ENCODE measurements at regions not wholly inside any gene's neighbourhood (a gene's known extent, or its start where the extent isn't known, plus 50 kb on each side); places are given as distances from the start of the nearest gene placed in this dataset.
"Not testable (repeated sequence)": the region's sequence is repeated elsewhere in the genome, so short reads cannot be mapped to it uniquely, and the experiment has no call there.

- no peak for DNase-seq
Observed at GRCh38 chr12:72723732-72724131, 451.6 kb downstream of the TRHDE start.

DNA sequence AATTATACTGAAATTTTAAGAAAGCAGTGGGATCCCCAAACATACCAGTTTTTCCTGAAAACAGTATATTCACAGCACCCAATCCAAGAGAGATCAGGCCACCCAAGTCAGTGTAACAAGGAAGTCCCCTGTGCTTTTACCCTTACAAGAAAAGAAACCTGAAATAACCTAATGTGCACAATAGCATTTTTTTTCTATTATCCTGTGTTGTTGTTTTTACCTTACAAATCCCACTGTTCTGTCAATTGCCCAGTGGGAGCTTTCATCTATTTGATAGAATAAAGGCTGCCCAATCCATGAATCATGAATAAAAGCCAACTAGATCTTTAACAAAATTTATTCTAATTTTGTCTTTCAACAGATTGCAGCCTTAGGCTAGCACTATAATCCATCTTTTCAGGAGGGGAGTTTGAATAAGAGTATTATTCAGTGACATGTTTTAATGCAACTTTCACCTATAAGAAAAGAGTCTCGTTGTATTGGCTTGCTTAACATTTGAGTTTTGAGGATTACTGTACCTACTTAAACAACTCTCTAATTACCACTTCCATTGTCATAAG, 457.4 kb downstream of the TRHDE start:
- DNase-seq, result no peak

DNA sequence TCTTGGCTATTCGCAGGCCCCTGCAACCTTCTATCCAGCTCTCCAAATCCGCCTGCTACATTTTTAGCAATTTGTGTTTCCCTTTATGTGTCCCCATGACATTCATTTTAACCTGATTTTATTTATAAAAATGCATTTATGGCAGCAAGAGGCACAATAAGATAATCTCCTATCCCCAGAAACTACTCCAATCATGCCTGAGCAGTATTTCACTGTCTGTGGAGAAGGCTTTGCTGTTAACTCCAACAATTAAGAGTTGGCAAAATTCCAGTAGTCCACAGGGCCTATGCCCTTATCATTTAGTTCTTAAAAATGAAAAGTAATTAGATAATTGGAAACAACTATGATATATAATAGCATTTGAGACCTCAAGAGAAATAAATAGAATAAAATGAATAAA, 462.4 kb downstream of the TRHDE start:
- DNase-seq, result no peak

DNA sequence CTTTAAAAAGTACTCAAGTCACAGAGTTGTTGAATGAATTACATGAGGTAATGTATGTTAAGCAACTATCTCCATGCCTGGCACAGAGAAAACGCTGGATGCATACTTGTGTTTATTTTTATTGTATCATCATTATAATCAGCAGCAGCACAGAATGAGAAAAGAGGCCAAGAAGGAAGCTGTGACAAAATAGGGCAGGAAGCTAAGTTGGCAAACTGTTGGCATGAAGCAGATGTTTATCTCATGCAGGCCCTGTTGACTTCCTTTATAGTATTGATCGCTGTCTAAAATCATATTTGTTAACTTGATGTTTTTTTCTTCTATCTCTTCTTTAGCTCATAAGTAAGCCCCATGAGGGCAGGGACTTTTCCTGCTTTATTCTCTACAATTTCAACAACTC, 466.6 kb downstream of the TRHDE start:
- DNase-seq, result no peak

GRCh38 chr12:72740064-72740463, 467.9 kb downstream of the TRHDE start:
- DNase-seq, result no peak

DNA sequence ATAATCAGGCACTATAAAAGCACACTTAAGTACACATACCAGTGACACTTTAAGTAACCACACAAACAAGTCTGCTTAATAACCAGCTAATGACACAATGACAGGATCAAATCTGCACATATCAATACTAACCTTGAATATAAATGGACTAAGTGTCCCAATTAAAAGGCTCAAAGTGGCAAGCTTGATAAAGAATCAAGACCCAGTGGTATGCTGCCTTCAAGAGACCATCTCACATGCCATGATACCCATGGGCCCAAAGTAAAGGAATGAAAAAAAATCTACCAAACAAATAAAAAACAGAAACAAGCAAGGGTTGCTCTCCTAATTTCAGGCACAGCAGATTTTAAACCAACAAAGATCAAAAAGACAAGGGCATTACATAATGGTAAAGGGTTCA, 470.4 kb downstream of the TRHDE start:
- no peak for DNase-seq

DNA sequence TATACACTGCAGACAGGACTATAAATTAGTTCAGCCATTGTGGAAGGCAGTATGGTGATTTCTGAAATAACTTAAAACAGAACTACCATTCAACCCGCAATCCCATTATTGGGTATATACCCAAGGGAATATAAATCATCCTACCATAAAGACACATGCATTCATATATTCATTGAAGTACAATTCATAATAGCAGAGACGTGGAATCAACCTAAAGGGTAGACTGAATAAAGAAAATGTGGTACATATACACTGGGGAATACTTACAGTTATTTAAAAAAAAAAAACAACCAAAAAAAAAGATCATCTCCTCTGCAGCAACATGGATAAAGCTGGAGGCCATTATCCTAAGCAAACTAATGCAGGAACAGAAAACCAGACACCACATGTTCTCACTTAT, 473.9 kb downstream of the TRHDE start:
- DNase-seq, result no peak

DNA sequence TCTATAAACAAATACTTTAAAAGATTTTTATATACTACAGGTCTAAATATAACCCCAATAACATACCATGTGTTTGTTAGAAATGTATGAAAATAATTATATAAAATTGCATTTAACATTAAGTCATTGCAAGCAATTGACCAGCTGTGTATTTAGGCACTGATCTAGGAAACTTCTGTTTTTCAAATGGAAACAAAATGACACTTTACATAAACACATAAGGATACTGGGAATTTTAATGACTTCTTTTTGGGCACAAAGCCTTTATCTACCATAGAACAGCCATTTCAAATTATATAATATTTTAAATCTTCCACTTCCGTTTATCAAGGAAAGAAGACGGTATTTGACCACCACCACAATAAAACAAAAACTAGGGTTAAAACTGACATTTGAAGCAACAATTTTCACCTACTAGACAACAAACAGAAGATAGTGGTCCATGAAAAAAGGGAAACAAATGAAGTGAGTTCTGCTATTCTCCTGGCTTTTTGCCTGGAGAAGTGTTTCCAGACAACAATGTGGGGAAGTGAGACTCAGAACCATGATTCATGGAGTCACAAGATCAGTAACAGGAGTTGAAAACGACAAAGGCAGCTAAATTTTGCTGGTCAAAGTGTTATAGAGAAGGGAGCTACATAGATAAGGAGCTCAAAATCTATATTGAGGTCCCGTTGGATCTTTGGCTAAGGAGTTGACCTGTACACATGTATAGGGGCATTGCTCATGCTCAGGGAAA, 475.1 kb downstream of the TRHDE start:
- DNase-seq, result peak; percentile 13

DNA sequence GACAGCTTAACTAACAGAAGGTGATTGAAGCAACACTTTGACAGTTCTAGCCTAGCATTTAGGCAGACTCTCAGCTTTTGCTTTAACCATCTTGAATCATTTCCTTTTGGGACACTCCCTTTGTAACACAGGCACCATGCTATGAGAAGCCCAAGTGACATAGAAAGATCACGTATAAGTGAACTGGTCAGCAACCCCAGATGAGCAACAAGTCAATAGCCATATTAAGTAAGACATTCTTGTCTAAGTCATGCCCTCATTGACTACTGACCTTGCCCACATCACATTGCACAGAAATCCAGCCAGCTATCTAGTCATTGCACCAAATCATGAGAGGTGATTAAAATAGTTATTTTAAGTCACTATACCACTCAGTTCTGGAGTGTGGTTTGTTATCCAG, 476.8 kb downstream of the TRHDE start:
- no peak for DNase-seq

- no peak for DNase-seq
Observed at GRCh38 chr12:72753571-72753970, 481.4 kb downstream of the TRHDE start.

DNA sequence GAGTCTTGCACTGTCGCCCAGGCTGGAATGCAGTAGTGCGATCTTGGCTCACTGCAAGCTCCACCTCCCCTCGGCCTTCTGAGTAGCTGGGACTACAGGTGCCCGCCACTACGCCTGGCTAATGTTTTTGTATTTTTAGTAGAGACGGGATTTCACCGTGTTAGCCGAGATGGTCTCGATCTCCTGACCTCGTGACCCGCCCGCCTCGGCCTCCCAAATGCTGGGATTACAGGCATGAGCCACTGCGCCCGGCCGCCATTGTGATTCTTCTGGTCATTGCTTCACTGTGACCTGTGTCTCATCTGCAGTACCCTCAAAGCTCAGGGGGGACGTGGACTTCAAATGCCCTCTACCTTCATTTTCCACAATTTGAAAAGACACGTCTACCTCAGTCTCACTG, 481.9 kb downstream of the TRHDE start:
- DNase-seq, result not testable (repeated sequence)

DNA sequence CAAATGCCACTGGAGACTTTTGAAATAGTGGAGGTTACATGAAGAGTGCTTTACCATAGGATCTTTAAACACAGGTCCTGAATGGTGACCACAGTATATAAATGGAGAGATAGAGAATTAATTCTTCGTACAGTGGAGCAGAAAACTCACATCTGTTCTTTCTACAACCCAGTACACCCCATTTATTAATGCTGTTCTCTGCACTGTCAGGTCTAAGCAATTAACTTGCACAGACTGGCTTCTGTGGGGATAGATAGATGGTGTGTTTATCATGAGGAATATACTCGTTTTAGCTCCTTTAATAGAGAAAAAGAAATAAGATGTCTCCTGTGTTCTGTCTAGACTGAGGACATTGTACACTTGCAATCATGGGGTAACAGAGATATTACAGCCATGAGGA, 494.3 kb downstream of the TRHDE start:
- no peak for DNase-seq

GRCh38 chr12:72774023-72774422, 501.9 kb downstream of the TRHDE start:
- no peak for DNase-seq

GRCh38 chr12:72777806-72778205, 505.6 kb downstream of the TRHDE start:
- DNase-seq, result no peak

- DNase-seq, result no peak
Observed at GRCh38 chr12:72790273-72790672, 518.1 kb downstream of the TRHDE start.

DNA sequence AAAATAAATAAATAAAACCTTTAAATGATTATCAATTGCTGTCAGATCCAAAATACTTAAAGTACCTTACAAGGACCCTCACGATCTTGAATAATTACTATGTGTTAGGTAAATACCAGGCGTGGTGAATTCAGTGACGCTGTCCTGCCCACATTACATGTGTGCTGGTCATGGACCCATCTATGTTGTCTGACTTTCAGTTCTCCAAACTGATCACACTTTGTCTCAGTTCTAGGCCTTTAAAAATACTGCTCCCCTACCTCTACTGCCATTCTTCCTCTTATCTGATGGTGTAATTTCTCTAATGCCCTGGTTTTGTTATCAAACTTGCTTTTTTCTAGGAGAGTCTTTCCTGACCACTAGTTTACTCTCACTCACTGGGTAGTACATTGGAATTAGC, 520.7 kb downstream of the TRHDE start:
- DNase-seq, result no peak

GRCh38 chr12:72793796-72794195, 521.6 kb downstream of the TRHDE start:
- DNase-seq, result no peak

DNA sequence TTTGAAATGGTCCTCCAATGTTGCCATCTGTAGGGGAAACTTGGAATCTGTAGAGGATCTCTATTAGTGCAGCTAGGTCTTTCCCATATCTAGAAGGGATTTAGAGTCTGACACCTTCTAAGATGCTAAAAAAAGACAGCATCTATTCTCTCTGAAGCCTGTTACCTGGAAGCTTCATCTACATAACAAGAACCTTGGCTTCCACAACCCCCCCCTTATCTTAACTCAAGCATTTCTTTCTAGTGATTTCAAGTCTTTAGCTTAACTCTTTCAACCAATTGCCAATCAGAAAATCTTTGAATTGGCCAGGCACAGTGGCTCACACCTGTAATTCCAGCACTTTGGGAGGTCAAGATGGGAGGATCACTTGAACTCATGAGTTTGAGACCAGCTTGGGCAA, 543.3 kb downstream of the TRHDE start:
- DNase-seq, result no peak

GRCh38 chr12:72828662-72829324, 556.6 kb downstream of the TRHDE start:
- DNase-seq, result no peak

DNA sequence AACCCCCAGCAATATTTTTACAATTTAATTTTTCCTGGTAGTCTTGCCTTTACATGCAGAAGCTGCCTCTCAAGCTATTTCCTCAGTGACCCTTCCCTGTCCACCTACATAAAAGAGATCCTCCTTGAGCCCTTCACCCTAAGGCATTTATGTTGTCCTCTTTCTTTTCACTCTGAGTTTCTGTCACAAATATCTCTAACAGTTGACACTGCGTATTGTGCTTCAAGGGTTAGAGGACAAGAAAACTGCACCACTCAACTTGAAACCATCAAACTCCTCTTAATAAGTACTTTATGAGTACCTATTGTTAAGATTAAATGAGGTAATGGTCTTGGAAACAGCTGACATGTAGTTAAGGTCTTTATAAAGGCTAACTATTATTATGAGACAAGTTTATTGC, 557.7 kb downstream of the TRHDE start:
- DNase-seq, result no peak

- no peak for DNase-seq
Observed at GRCh38 chr12:72832024-72832423, 559.9 kb downstream of the TRHDE start.

- no peak for DNase-seq
Observed at GRCh38 chr12:72836194-72836593, 564.0 kb downstream of the TRHDE start.

DNA sequence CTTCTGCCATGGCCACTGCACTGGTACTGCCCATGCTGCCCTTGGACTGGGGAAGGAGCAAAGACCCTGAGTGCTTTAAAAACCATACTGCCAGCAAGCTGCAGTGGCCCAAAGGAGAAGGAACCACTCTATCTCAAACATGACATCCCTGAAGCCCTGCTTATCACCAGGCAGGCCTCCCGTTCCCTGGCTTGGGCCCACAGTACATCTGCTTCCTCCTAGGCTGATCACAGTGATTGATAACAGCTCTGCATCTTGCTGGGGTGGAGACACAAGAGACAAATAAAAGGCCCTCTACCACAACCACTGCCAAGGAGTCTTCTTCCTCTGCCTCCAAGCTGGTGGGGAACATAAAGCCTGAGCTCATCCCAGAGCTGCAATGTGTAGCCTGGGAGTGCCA, 567.5 kb downstream of the TRHDE start:
- no peak for DNase-seq

DNA sequence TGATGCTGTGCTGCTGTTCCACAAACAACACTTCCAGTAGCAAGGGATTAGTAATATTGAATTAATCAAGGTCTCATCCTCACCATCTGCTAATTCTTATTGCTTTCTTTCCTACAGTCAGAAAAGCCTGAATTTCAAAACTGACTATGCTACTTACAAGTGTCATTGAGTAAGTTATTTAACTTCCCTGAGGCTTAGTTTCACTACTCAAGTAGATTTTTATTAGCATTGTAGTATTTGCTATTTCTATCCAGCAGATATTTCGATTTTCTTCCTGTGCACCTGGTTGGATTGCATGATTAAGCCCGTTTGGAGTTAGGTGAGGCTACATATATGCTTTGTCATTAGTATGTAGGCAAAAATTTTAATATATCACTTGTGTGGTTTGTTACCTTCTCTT, 591.5 kb downstream of the TRHDE start:
- no peak for DNase-seq

DNA sequence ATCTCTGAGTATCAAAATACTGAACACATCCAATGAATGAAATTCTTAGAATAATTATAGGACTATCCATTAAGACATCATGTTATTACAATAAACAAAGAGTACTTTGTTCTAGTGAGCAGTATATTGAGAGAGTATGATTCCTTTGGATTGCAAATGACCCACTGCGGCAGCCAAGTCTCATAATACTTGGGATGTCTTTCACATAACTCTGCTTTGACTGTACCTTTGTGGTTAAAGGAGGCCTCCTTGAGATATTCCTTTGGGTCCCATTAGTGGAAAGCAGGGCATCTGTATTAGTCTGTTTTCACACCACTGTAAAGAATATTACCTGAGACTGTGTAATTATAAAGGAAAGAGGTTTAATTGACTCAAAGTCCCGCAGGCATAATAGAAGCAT, 593.8 kb downstream of the TRHDE start:
- no peak for DNase-seq

Measured in midbrain (tissue), 1 donor.